CD1c-positive myeloid dendritic cell (primary cell): ENCODE measurements at regions not wholly inside any gene's neighbourhood (a gene's known extent, or its start where the extent isn't known, plus 50 kb on each side); places are given as distances from the start of the nearest gene placed in this dataset.

Source experiments
- DNase-seq: peaks from one replicate; pipeline ENCODE4 v3.0.0-alpha.2; 2016; ENCODE audit errors: extremely low spot score

DNA sequence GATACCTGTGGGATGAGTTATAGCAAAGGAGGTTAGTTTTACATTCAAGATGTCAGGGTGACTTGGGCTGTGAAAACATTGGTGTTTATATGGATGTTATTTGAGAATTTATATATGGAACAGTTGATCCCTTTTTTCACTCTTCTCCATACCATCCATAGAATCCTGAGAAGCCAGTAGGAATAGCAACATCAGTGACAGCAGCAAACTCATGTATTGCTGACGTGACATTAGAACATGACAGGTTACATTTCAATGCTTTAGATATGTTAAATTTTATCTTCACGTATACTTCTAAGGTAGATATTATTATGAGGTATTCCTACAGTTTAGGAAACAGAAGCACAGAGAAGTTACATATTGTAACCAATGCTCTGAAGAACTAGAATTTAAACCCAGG is 745.2 kb upstream of the GCFC2 start:
- no peak for DNase-seq

DNA sequence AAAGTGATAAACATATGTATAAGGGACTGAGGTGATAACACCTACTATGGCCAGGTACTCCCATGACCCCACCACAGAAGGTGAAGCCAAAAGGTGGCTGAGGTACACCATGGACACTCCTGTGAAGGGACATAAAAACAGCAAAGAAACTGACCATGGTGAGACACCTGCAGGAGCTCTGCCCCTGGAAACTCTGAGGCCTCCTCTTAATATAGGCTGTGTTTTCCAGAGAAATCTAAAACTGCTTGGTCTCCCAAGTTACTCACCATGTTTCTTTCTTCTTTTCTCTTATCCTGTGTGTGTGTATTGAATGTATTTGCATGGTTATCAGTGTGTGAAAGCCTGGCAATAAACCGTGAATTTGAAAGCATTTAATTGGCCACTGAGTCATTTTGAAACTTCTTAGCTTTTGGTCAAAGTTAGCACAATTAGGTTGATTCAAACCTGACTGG is 739.3 kb upstream of the GCFC2 start:
- DNase-seq, result no peak

DNA sequence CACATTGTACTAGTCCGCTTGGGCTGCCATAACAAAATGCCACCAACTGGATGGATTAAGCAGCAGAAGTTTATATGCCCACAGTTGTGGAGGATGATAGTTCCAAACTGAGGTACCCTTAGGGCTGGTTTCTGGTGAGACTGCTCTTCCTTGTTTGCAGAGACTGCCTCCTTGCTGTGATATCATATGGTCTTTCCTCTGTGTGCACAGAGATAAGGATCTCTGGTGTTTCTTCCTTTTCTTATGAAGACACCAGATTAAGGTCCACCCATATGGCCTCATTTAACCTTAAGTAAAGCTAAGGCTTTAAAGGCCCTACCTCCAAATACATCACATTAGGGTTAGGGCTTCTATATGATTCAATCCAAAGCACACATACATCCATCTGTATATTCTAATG is 738.2 kb upstream of the GCFC2 start:
- DNase-seq, result no peak

DNA sequence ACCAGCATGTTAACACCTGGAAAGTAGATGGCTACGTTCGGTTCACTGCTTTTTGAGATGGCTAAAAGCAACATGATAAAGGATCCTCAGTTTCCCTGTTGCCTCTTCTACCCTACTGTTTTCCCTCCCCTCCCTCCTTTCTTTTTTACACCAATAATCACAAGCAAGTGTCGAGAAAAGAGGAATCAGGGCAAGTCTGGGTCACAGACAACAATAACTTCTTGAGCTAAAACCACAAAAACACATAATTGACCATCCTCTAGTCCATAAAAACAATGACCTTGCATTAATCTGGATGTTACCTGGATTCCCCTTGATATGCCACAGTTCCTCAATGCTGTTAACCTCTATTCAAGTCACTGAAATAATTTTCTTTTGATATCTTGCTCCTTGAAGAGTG is 736.6 kb upstream of the GCFC2 start:
- DNase-seq, result no peak

DNA sequence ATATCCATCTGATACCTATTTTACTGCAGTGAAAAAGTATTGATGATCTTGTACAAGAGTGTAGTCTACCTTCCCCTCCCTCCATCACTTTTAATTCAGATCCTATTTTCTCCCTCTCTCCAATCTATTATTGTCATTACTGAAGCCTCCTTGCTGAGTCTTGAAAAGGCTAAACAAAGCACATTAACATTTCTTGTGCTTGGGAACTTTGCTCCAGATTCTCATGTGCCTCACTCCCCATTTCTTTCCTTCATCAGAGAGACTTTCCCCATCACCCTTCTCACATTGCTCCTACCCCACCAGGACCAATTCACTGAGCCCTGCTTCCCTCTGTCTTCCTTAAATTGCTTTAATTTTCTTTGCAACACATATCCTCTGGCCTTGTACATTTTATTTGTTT is 736.2 kb upstream of the GCFC2 start:
- no peak for DNase-seq

DNA sequence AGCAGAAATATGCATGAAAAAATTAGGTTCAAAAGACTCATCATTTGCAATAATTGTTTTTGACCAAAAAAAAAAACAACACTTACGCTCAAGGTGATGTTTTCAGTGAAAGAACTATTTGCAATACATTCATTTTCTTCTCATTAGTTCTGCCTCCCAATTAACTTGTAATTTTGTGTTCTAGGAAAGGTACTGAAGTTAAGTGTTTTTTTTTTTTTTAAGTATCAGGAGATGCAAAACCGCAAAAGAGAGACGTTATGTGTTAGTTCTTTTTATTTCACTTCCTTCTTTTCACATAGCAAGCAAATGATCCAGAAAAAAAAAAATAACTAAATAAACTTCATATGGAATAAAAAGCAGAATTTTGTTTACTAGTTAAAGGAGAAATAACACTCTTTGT is 735.2 kb upstream of the GCFC2 start:
- DNase-seq, result no peak

DNA sequence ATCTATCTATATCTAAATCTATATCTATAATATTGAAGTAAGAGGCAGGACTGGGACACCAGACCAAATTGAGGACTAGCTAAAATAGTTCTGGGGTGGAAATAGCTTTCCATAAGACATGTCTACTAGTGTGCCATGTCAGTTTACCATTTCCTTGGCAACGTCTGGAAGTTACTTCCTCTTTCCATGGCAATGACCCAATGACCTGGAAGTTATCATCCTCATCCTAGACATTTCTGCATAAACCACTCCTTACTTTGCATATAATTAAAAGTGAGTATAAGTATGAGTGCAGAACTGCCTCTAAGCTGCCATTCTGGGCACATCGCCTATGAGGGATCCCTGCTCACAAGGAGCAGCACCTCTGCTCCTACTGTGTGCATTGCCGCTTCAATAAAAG is 734.0 kb upstream of the GCFC2 start:
- no peak for DNase-seq

DNA sequence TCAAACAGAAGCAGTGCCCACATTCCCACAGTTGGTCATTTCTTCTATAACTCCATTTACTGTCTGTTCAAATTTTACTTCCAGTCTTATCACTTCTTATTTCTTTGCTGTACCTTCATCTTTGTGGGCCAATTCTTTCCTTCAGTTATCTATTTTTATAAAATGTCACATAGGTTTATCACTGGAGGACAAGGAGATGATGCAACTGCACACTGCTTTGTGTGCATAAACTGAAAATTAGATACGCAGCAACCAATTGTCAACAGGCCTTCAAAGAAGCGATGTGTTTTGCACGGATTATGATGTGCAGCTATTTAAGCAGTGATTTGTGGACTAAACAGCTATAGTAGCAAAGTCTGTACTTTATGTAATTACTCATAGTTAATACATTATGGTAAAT is 726.8 kb upstream of the GCFC2 start:
- DNase-seq, result no peak

DNA sequence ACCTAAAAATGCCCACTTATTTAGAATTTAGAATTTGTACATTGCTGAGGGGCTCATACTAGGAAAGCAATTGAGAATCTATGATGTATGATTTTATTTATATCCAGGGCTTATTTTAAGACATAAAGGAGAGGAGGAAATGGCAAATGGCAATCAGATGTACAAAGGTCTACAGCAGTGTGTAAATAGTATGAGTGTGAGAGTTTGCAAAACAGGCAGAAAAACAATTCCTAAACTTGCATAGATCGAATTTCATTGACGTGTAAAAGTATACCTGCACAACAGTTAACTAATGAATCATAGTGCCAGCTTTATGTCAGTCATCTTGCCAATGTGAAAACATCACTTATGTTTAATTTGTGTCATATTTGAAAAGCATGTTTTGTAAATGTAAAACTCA is 718.7 kb upstream of the GCFC2 start:
- DNase-seq, result no peak

DNA sequence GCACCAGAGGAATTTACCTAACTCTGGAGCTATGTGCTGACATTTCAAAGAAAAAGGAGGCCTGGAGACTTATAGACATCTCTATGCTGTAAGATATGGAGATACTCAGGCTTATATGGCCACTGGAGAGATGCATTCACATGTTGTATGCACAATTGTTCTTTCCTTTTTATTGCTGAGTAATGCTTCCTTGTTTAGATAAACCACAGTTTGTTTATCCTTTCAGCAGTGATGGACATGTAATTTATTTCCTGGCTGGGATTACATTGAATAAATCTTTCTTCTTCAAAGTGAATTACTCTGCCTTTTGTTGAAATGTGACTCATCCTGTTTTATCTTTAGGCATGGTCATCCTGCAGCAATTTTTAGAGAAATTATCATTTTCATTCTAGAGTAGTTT is 716.7 kb upstream of the GCFC2 start:
- no peak for DNase-seq

DNA sequence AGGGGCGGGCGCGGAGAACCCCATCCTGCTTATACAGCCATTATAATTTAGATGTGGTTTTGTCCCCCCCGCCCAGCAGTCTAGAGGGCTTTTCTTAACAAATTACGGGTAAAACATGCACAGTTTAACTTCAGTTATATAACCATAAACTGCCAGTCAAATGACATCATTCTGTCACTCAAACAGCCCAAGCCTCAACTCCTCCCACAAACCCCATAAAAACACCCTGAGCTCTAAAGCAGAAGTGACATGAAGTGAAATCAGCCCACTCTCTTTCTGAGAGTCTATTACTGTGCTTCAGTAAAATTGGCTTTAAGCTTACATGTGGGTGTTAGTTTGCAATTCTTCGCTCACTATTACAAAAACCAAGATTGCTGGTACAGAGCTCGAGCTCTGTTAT is 705.1 kb upstream of the GCFC2 start:
- no peak for DNase-seq

DNA sequence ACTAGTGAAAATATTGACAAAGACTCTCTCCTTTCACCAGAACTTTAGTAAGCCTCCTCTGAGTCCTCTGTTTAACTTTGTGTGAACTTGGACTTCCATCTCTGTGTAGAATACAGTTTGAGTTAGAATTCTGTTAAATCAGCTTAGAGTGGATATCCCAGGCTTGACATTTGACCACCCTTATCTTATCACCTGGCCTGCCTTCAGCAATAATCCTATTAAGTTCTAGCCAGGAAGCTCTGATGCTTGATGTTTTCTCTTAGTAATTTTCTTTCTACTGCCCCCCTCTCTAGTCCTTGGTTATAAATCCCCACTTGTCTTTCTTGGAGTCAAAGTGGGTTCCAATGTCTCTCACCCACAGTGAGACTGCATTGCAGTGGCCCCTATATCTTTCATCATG is 702.7 kb upstream of the GCFC2 start:
- no peak for DNase-seq

DNA sequence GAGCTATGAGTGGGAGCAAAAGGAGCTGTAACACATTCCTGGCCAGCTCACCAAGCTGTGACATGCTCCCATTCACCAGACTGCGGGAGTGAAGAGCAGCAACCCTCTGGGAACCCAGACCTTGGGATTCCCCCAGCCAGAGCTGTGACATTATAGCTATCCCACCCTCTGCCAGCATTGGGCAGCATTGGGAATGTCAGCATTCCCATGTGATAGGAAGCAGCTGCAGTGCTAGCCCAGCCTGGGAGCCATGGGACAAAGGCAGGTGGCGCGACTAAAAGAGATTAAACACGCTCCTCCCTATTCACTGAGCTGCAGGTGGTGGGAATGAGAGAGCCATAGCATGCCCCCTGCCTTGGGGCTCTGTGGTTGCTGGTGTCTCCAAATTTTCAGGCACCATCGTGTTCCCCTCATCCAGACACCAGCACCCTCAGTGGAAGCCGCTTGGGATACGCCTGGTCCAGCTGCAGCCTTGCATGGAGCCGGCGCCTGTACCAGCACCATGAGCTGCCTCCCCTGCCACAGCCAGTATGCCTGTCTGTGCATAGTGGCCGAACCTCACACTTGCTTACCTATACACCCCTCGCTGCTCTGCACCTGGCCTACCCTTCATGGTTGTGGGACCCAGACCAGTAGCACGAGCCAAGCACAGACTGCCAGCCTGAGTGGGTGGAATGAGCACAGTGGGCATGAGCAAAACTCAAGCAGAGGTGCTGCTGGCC is 695.6 kb upstream of the GCFC2 start:
- DNase-seq, result no peak

DNA sequence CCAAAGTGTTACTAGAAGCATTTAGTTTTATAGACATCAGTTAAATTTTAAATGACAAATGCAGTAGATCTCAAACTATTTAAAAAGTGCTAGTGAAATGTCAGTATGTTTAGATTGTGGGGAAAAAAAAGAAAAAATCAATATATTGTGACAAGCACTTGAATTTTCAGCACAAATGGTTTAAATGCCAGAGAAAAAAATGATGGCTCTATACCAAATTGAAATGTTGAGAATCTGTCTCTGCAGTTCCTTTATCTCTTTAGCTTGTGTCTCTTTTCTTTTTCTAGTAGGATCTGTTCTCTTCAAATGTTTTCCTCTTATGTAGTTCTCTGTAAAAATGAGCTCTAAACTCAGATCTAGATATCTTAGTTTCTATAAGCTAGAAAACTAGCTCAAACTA is 682.6 kb upstream of the GCFC2 start:
- no peak for DNase-seq

DNA sequence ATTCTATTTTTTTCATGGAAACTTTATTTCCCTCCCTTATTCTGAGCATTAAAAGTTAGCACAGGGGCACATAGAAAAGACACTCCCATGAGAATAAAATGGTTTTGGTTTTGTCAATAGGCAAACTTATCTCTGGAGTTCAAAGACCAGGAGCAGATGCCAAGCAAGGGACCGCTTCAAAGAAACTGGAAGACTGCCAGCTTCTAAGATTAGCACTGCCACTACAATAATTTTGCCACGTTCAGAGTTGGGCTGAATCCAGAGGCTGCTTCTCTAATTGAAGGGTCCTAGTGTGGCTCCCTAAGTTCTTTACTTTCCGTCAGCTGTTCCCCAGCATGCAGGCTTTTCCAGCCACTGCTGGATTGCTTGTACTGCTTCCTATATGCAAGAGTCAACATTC is 681.0 kb upstream of the GCFC2 start:
- DNase-seq, result no peak

DNA sequence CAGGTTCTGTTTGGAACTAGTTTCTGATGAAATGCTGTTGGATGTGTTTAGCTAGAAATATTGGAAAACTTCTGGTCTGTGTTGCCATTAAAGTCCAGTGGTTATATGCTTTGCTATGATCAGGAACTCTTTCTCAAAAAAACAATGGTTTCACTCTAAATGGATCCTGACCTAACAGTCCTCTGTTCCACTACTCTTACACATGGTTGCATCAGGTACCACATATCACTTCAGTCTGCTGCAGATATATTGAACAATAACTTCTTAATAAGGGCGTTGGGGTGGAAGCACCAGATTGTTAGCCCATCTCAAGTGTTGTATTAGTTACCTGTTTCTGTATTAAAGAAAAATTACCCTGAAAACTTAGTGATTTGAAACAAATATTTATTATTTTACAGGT is 676.6 kb upstream of the GCFC2 start:
- no peak for DNase-seq

DNA sequence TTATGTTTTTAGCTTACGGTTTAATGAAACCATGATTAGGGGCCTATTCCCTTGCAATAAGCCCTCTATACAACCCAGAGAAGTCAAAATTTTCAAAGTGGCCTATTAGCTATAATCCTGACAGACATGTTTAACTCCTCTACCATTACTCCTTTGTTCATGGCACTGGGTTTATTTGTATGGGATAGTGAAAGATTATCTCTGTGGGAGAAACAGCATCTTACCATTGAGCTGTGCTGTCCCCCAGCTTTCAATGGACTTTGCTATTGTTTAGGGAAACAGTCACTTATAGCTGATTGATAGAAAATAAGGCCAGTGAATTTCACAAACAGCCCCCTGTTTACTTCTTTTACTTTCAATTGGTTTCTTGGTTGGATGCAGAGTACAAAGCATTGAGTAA is 675.2 kb upstream of the GCFC2 start:
- DNase-seq, result no peak

DNA sequence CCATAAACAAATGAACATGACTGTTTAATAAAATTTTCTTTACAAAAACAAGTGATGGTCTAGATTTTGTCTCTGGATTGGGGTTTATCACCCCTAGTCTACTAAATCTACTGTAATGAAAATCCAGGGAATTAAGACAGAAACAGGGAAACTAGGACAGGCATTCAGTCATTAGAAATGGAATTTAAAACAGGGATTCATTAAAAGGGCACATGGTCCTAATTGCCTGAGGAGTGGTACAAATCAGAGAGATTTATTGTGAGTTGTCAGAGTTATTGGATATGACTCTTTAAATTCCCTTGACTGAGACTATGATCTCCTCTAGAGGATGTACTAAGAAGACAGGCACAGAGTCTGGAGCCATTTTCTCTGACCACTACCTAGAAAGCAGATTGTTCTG is 670.9 kb upstream of the GCFC2 start:
- no peak for DNase-seq

DNA sequence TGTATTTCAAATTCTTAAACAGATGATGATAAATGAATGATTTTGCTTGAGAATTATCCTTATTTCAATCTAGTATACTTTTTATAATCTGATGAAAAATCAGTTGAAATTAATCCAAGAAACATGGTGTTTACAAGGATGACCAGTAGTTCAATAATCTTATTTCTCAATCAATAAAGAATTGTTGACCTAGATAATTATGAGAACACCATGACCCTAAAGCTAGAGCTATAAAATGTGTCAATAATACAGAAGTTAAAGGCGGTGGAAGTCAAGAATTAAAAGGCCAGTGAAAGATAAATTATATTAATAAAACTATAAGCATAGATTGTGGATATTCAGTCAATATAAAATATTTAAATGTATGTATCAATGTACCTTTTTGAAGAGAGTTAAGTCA is 667.4 kb upstream of the GCFC2 start:
- DNase-seq, result no peak

DNA sequence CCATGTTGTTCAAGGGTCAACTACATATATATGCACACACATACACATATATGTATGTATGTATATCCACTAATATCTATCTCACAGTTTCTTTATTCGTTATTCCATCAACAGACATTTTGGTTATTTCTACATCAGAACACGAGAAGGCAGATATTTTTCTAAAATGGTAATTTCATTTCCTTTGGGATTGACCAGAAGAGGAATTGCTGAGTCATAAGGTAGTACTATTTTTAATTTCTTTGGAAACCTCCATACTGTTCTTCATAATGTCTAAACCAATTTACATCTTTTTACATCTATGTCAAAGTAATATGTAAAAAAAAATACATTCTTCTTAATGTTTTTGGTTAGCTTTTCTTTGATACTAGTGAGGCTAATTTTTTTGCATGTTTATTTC is 630.7 kb upstream of the GCFC2 start:
- DNase-seq, result no peak

DNA sequence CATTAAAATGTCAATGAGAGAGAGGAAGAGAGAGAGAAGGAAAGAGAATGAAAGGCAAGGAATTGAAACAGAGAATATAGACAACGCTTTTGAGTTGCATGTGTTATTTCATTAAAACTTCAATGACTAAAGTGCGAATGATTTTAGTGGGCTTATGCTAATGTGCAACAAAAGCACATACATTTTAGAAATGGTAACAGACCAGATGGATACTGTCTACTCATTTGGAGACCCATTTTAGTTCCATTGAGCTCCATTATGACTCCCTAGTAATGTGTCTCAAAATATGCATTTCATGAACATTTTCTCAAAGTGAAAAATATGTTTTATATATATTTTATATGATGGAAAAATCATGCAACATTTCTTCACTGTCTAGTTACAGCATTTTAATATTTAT is 622.2 kb upstream of the GCFC2 start:
- no peak for DNase-seq

DNA sequence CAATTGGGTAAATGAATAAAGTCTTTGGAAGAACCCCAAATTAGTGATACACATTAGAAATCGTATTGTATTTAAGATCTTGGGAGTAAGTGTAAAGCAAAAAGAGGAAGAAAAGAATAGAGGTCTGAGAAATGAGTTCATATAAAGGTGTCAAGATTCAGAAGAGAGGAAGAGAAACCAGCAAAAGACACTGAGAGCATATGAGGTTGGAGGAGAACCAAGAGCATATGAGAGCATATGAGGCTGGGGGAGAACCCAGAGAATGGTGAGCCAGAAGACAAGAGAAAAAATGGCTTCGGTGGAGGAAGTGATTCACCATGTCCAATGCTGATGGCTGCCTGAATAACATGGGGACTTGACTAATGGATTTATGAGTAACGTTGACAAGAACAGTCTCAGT is 620.1 kb upstream of the GCFC2 start:
- DNase-seq, result no peak

DNA sequence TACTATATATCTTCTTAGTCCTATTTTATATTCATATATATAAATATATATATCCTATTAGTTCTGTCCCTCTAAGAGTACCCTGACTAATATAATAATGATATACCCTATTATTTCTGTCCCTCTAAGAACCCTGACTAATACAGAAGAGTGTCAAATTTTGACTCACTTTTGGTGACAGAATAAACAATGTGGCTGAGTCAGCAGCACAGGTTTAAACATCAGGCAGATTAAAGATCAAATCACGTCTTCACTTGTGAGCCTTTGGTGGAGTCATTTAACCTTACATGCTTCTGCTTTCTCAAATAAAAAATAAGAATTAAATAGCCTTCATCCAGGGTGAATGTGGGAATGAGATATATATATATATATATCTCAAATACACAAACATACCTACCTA is 615.9 kb upstream of the GCFC2 start:
- DNase-seq, result no peak

DNA sequence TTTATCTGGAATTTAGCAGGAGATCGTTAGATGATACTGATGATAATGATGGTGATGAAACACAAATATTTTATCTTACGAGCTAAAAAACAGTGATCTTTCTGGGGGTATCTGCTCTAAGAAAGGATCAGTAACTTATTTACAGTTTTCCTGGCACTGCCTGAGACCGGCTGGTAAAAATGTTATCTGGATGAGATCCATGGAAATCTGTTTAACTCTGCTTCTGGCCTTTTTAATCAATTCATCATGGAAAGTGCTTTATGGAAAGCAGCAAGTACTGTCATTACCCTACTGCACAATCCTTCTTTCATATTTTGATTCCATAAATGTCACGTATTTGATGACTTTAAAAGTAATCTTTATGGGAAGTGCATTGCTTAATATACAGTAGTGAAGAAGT is 612.7 kb upstream of the GCFC2 start:
- DNase-seq, result no peak

DNA sequence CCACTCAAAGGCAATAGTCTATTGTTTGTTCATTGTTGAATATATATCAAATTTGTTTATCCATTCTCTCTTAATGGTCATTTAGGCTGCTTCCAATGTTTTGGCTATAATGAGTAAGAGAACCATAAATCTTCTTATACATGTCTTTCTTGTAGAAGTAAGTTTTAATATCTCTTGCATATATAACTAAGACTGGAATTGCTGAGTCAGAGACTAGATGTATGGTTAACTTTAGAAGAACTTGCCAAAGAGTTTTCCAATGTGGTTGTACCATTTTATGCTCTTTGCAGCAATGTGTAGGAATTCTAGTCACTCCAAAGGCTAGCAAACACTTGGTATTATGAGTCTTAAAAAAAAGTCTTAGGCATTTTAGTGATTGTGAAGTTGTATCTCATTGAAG is 610.0 kb upstream of the GCFC2 start:
- DNase-seq, result no peak
